ENCODE measurements at regions not wholly inside any gene's neighbourhood (a gene's known extent, or its start where the extent isn't known, plus 50 kb on each side); places are given as distances from the start of the nearest gene placed in this dataset.
"Not testable (repeated sequence)": the region's sequence is repeated elsewhere in the genome, so short reads cannot be mapped to it uniquely, and the experiment has no call there.

- no peaks in the 10 kb centered on the region for H3K36me3 Mint-ChIP-seq
- no peak for DNase-seq
- no peaks in the 10 kb centered on the region for H3K4me1 Mint-ChIP-seq
- no peak overlapping the region for H3K4me3 Mint-ChIP-seq
- H3K27ac Mint-ChIP-seq, result no peak overlapping the region
- H3K27me3 Mint-ChIP-seq, result peaks cover 10% of the 10 kb centered on the region
- no peaks in the 10 kb centered on the region for H3K9me3 Mint-ChIP-seq
Observed at GRCh38 chr4:100644150-100644549, 126.3 kb upstream of the EMCN start.

DNA sequence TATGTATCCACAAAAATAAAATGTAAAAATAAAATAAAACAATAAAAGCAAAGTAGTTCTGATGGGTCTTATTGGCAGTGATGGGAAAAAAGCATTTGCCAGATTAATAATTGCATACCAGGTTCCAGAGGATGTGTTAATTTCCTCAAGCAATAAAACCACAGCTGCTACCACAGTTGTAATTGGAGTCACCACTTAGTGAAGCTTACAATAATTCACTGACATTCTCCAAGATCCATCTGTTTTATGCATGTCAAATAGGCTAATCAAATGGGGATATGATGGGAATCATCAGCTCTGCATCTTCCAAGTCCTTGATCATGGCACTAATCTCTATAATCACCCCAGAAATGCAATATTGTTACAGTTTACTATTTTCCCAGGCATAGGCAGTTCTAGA lies 123.5 kb upstream of the EMCN start:
- no peak for DNase-seq
- no peak overlapping the region for H3K4me3 Mint-ChIP-seq
- H3K9me3 Mint-ChIP-seq, result peaks cover 2% of the 10 kb centered on the region
- H3K4me1 Mint-ChIP-seq, result no peaks in the 10 kb centered on the region
- H3K27me3 Mint-ChIP-seq, result peaks cover 10% of the 10 kb centered on the region
- H3K36me3 Mint-ChIP-seq, result peaks cover 1% of the 10 kb centered on the region
- H3K27ac Mint-ChIP-seq, result no peak overlapping the region

DNA sequence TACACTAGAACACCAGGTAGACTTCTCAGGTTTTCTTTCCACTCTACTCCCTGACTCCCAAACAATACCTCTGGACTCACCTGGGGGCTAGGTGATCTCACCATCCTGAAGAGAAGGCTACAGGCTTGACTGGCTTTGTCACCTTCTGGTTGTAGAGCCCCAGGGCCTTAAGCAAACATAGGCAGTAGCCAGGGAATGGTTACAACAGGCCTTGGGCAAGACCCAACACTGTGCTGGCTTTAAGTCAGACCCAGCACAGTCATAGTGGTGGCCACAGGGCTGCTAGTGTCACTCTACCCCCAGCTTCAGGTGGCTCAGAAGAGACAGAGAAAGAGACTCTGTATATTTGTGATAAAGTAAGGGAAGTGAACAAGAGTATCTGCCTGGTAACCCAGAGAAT lies 118.1 kb upstream of the EMCN start:
- Mint-ChIP-seq H3K4me1 (no peaks in the 10 kb centered on the region), H3K27me3 (peaks cover 10% of the 10 kb centered on the region), H3K27ac (no peak overlapping the region), H3K4me3 (no peak overlapping the region), H3K9me3 (peaks cover 2% of the 10 kb centered on the region), H3K36me3 (peaks cover 1% of the 10 kb centered on the region)
- no peak for DNase-seq

DNA sequence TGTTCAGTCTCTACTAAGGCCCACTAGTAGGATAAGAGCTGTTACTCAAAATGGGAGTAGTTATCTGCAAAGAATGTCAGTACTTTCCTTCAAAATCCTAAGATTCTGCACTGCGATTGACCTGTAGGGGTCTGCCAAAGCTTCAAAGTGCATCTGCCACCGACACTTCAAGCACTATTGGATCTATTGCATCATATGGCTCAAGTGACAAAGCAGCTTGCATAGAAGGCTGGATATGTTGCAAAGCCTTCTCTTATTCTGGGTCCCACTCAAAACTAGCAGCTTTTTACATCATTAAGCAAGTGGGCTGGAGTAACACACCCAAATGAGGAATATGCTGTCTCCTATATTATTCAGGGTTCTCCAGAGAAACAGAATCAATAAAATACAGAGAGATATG lies 115.4 kb upstream of the EMCN start:
- H3K9me3 Mint-ChIP-seq, result peaks cover 2% of the 10 kb centered on the region
- H3K36me3 Mint-ChIP-seq, result peaks cover 1% of the 10 kb centered on the region
- no peak overlapping the region for H3K27ac Mint-ChIP-seq
- no peak for DNase-seq
- H3K27me3 Mint-ChIP-seq, result peaks cover 6% of the 10 kb centered on the region
- no peak overlapping the region for H3K4me3 Mint-ChIP-seq
- H3K4me1 Mint-ChIP-seq, result peaks cover 2% of the 10 kb centered on the region

- Mint-ChIP-seq H3K4me3 (no peak overlapping the region), H3K27me3 (peaks cover 3% of the 10 kb centered on the region), H3K4me1 (peaks cover 2% of the 10 kb centered on the region), H3K27ac (no peak overlapping the region), H3K9me3 (no peaks in the 10 kb centered on the region), H3K36me3 (no peaks in the 10 kb centered on the region)
- no peak for DNase-seq
Observed at GRCh38 chr4:100632163-100632562, 114.3 kb upstream of the EMCN start.

DNA sequence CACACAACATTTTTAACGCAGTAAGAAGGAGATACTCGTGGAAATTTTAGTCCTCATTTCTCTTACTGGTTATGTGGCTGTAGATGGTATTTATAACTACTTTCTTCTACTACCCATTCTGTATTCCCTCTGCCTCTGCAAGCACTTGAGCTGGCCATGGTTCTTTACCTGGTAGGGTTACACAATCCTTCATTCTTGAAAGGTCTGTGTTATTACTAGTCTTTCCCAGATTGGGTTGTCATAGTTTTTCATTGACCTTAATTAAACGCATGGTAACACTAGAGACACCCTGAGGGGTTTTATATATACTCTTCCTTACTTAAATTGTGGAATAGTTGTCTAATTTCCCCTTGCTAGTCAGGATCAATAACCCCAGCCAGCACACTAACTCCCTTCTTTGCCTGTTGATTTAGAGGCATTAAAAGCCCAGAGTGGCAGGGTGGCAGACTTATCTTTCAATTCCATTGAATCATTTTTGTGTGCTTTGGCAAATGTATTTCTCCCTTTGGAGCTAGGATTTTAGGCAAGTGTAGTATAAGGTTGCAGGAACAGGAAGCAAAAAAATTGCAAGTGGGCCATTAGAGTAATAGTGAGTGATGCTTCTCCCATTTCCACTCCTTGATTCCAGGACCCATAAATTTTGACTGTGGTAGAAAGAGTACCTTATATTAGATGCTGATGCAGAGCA lies 113.6 kb upstream of the EMCN start:
- peaks cover 3% of the 10 kb centered on the region for H3K27me3 Mint-ChIP-seq
- DNase-seq, result no peak
- no peak overlapping the region for H3K27ac Mint-ChIP-seq
- no peaks in the 10 kb centered on the region for H3K9me3 Mint-ChIP-seq
- no peak overlapping the region for H3K4me3 Mint-ChIP-seq
- H3K36me3 Mint-ChIP-seq, result no peaks in the 10 kb centered on the region
- H3K4me1 Mint-ChIP-seq, result peaks cover 2% of the 10 kb centered on the region

- Mint-ChIP-seq H3K27me3 (peaks cover 3% of the 10 kb centered on the region), H3K27ac (no peak overlapping the region), H3K4me3 (no peak overlapping the region), H3K4me1 (peaks cover 2% of the 10 kb centered on the region), H3K9me3 (no peaks in the 10 kb centered on the region), H3K36me3 (no peaks in the 10 kb centered on the region)
- DNase-seq, result no peak
Observed at GRCh38 chr4:100630341-100630740, 112.5 kb upstream of the EMCN start.

- Mint-ChIP-seq H3K4me3 (no peak overlapping the region), H3K27ac (no peak overlapping the region), H3K27me3 (no peaks in the 10 kb centered on the region), H3K9me3 (no peaks in the 10 kb centered on the region), H3K4me1 (peaks cover 11% of the 10 kb centered on the region), H3K36me3 (no peaks in the 10 kb centered on the region)
- DNase-seq, result no peak
Observed at GRCh38 chr4:100609810-100610209, 92.0 kb upstream of the EMCN start.

DNA sequence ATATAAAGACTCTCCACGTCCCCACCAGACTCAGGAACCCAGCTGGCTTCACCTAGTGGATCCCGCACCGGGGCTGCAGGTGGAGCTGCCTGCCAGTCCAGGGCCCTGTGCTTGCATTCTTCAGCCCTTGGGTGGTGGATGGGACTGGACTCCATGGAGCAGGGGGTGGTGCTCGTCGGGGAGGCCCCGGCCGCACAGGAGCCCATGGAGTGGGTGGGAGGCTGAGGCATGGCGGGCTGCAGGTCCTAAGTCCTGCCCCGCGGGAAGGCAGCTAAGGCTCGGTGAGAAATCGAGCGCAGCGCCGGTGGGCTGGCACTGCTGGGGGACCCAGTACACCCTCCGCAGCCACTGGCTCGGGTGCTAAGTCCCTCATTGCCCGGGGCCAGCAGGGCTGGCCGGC lies 90.8 kb upstream of the EMCN start:
- not testable (repeated sequence) for DNase-seq, H3K4me3 Mint-ChIP-seq, H3K27ac Mint-ChIP-seq, H3K9me3 Mint-ChIP-seq, H3K27me3 Mint-ChIP-seq, H3K36me3 Mint-ChIP-seq
- H3K4me1 Mint-ChIP-seq, result peaks cover 11% of the 10 kb centered on the region

- H3K9me3 Mint-ChIP-seq, result no peaks in the 10 kb centered on the region
- no peak overlapping the region for H3K27ac Mint-ChIP-seq
- peaks cover 8% of the 10 kb centered on the region for H3K4me1 Mint-ChIP-seq
- H3K27me3 Mint-ChIP-seq, result no peaks in the 10 kb centered on the region
- H3K36me3 Mint-ChIP-seq, result no peaks in the 10 kb centered on the region
- no peak for DNase-seq
- H3K4me3 Mint-ChIP-seq, result no peak overlapping the region
Observed at GRCh38 chr4:100605144-100605543, 87.3 kb upstream of the EMCN start.

DNA sequence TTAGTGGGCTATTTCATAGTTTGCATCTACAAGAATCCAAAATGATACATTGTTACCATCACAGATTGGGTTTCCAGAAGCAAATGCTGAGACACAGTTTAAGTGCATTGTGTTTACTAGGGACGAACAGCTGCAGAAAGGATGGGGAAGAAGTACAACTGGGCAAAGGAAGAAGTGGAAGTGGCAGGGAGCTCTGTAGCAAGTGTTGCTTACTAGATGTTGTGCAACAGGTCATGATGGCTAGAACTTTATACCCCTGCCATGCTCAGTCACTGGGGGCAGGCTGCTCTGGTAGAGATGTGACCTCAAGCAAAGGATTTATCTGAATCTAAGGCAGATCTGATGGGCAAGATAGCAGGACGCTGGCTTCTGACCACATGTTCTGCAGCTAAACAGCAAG lies 76.1 kb upstream of the EMCN start:
- no peaks in the 10 kb centered on the region for H3K36me3 Mint-ChIP-seq
- no peaks in the 10 kb centered on the region for H3K9me3 Mint-ChIP-seq
- no peaks in the 10 kb centered on the region for H3K4me1 Mint-ChIP-seq
- H3K4me3 Mint-ChIP-seq, result no peak overlapping the region
- DNase-seq, result no peak
- no peak overlapping the region for H3K27ac Mint-ChIP-seq
- peaks cover 6% of the 10 kb centered on the region for H3K27me3 Mint-ChIP-seq

- Mint-ChIP-seq H3K9me3 (no peaks in the 10 kb centered on the region), H3K4me1 (no peaks in the 10 kb centered on the region), H3K36me3 (no peaks in the 10 kb centered on the region), H3K27me3 (peaks cover 3% of the 10 kb centered on the region), H3K4me3 (no peak overlapping the region), H3K27ac (no peak overlapping the region)
- DNase-seq, result no peak
Observed at GRCh38 chr4:100591161-100591876, 73.5 kb upstream of the EMCN start.

DNA sequence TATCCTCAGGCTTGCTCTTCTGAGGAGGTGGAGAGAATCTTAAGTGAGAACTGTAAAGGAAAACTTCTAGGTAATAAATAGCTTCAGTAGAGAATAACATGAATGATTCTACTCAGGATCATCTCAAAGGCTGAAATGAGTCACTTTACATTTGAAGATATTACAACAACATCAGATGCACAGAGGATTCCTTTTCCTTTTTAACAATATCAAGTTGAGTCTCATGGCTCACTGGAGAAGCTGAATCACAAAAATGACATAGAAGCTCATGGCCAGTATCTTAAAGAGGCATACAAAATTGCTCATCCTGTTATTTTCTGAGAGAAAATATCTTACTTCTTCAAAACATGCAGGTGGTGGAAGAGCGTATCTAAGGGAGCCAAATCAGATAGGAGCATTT lies 72.5 kb upstream of the EMCN start:
- Mint-ChIP-seq H3K36me3 (no peaks in the 10 kb centered on the region), H3K4me1 (no peaks in the 10 kb centered on the region), H3K9me3 (no peaks in the 10 kb centered on the region), H3K4me3 (no peak overlapping the region), H3K27me3 (peaks cover 3% of the 10 kb centered on the region), H3K27ac (no peak overlapping the region)
- no peak for DNase-seq

DNA sequence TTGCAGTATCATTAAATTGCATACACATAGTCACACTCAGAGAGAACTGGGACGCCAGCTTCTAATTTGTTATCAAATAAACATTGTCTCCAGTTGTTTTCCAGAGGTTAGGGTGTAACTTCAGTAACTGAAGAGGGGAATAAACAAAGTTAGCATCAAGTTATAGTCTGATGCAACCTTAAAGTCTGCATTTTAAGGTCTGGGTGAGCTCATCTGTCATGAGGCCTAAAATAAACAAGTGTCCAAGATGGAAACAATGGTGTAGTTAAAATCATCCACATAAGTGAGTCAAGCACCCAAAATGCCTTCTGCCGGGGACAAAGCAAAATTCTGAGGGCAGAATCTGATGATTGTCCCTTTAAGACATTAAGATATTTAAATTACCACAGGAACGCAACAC lies 70.3 kb upstream of the EMCN start:
- Mint-ChIP-seq H3K4me1 (no peaks in the 10 kb centered on the region), H3K27me3 (peaks cover 3% of the 10 kb centered on the region), H3K36me3 (no peaks in the 10 kb centered on the region), H3K27ac (no peak overlapping the region), H3K9me3 (no peaks in the 10 kb centered on the region), H3K4me3 (no peak overlapping the region)
- DNase-seq, result no peak

DNA sequence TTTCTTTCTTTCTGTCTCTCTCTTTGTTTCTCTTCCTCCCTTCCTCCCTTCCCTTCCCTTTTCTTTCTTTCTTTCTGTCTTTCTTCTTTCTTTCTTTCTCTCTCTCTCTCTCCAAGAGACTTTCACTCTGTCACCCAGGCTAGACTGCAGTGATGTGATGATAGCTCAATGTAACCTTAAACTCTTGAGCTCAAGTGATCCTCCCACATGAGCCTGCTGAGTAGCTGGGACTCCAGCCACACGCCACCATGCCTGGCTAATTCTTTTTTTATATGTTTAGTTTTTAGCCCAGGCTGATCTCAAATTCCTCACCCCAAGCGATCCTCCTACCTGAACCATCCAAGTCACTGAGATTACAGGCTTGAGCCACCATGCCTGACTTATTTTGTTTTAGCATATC lies 64.3 kb upstream of the EMCN start:
- no peak overlapping the region for H3K27ac Mint-ChIP-seq
- no peaks in the 10 kb centered on the region for H3K4me1 Mint-ChIP-seq
- H3K9me3 Mint-ChIP-seq, result no peaks in the 10 kb centered on the region
- H3K4me3 Mint-ChIP-seq, result no peak overlapping the region
- no peaks in the 10 kb centered on the region for H3K27me3 Mint-ChIP-seq
- no peak for DNase-seq
- no peaks in the 10 kb centered on the region for H3K36me3 Mint-ChIP-seq

DNA sequence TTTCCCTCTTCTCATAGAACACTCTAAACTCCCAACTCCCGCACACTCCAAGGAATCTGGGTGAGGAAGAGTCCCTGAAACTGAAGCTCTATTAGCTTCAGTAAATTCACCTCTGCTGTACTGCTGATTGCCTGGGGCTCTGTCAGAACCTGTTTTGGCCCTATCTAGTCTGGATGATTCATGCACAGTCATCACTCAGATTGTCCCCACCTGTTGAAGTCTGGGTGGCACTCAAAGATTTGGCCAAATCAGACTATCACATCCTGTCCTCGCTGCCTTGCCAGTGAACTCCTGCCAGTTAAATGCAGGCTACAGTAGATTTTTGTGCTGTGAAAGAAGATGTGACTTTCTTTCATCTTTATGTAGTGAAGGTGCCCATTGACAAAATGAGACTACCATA lies 63.5 kb upstream of the EMCN start:
- Mint-ChIP-seq H3K27me3 (no peaks in the 10 kb centered on the region), H3K4me1 (no peaks in the 10 kb centered on the region), H3K27ac (no peak overlapping the region), H3K36me3 (no peaks in the 10 kb centered on the region), H3K4me3 (no peak overlapping the region), H3K9me3 (no peaks in the 10 kb centered on the region)
- no peak for DNase-seq
